HG02885 (cell line): ENCODE measurements at regions not wholly inside any gene's neighbourhood (a gene's known extent, or its start where the extent isn't known, plus 50 kb on each side); places are given as distances from the start of the nearest gene placed in this dataset.

Experiments used
- ATAC-seq: cut with Tn5 transposase; IDR thresholded peaks from one replicate; pipeline ENCODE4 v1.9.1; 2021; ENCODE audit warnings: mild to moderate bottlenecking; ENCODE audit not compliant: unreplicated experiment, poor library complexity

DNA sequence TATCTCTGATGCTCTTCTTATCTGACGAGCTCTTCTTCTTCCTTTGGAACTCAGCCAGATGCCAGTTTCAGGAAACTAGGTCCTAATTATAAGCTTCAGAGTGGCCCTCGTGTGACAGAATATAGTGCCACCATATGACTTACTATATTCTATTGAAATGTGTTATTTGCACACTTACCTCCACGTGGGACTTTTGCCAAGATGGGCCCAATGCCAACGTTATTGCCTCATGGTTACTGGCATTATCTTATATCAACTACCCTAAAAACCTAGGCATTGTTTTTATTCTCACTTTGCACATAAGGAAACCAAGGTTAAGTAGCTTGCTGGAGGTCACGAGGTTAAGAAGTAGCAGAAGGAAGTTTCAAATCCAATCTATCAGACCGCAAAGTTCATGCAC is 71.3 kb upstream of the SLCO3A1 start:
- ATAC-seq: no peak

DNA sequence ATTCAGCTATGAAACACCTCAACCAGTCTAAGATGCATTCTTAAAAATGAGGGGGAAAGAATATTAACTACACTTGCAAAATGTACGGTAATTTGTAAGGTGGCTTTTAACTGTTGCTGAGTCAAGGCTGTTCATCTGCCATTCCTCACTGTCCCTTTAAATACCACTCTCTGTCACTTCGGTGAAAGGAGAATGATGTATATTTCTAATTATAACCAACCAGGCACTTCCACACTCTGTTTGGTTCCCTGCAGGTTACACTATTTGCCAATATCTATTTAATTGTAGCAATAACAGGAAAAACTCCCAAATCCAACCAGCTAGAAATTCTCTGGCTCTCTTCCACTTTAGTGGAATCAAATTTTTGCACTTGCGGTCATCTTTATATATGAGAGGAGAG is 70.5 kb upstream of the SLCO3A1 start:
- ATAC-seq: no peak

DNA sequence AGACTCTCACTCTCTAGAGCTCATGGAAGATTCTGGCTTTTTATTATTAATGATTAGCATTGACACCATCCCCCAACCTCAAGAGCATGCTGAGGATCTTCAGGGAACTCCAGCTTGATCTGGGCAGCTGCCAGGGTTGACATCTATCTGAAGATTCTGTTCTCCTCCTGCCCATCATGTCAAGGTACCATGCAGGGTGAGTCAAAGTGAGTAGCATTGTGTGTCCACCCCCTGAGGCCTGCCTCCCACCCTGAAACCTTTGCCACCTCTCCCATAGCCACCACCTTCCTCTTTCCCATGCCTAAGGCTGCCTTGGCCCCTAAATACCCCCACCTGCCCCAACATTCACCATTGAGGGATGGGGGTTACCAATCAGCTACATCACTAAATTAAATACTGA is 70.1 kb upstream of the SLCO3A1 start:
- no peak for ATAC-seq

DNA sequence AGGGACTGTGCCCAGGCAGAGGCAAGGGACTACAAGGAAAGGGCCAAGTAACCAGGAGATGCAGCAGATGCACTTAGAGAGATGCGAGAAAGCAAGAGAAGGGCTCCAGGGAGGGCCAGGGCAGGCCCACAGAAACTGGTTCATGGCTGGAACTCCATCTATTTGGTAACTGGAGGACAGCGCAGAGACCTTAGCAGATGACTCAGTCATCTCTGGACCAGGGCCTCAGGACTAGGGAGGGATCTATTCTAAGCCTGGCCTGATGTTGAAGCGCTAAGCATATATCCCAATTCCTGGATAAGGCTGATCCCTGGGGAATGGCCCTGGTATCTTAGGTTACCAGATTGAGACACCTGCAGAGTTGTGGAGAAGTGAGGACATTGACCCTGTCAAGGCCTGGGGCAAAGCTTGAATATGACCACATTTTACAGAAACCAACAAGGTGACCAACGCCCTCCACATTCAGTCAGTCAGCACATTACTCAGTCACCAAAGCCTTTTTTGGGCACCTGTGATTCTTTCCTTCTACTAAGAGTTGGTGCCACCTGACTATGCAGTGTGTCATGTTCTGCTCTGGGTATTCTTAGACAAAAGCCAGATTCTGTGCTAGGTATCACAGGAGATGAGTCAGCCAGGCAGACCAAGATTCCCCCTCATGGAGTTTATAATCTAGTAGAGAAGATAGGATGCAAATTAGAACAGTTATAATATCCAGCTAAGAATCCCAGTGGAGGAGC is 68.4 kb upstream of the SLCO3A1 start:
- ATAC-seq: no peak

DNA sequence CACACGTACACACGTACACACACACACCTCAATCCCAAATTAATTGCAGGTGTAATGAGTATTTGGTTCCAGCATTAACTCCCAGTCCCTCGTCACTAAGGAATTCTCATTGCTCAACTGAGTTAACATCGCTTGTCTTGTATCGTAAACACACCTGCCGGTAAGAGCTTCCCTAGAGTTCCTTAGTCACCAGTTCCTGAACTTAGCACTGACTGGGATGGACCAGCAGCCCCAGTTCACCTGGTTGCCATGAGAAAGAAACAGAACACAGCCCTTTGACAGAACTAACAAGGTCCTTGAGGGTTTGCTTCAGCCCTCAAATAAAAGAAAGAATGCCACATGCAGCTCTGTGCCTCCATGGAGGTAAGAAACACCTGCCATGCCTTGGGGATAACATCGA is 66.3 kb upstream of the SLCO3A1 start:
- ATAC-seq: no peak

DNA sequence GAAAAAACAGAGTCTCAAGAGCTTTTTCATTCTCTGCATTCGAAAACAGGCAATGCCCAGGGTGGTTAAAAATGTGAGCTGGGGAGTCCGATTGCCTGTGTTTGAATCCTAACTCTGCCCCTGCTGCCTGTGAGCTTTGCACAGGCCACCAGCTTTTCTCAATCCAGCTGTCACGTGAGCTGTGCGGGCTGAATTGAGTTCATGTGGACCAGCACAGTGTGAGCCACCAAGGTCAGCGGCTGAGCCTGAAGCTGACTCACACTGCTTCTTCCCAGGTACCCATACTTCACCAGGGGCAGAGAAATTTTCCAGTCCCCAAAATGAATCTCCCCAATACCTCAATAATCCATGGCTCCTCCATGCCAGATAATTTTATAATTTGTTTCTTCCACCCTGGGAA is 64.4 kb upstream of the SLCO3A1 start:
- ATAC-seq: no peak

DNA sequence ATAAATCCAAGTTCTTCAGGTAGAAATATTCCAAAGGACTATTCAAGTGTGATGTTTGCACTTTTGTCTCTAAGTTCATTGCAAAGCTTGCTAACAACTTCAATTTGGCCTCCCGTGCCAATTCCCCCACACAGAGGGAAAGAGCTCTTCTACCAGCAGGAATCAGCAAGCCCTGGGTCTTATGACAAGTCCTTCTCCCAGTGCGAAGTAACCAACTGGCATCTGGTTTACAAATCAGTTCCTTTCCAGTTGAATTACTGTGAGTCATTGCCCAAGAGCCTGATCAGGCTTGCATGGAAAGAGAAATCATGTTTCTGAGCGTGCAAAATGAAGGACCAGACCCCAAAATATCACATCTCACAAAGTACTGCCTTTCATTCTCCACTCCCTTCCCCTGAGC is 62.7 kb upstream of the SLCO3A1 start:
- no peak for ATAC-seq

DNA sequence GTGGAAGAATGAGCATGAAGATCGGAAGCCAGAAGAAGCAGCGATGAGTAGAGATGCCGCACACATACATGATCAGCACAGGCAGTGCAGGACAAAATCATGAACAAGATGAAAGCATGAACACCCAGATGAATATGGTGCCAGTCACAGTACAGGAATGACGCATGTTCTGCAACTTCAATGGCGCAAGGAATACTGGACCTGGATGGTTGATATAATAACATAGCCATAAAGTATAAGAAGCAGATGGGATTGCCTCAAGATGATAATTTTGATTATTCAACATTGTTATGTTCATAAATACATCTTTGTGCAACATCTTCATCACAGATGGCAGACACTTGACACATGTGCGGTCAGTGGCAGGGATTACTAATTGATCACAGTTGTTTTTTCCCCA is 59.7 kb upstream of the SLCO3A1 start:
- ATAC-seq: no peak

DNA sequence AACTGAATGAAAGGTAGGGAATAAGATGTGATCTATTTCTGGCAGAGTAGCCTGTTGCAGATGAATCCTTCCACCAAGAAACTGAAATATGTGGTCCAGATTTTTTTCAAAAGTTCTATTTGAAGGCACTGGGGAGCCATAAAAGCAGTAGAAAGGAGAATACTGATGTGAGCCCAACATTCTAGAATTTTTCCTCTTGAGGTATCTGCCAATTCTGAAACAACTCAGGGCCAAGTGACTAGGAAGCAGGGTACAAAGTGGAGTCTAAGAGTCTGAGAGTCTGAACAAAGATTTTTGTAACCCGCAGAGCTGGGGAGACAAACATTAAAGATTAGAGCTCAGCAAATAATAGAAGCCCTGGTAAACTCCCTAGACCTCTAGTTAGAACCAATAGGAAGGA is 58.3 kb upstream of the SLCO3A1 start:
- no peak for ATAC-seq

DNA sequence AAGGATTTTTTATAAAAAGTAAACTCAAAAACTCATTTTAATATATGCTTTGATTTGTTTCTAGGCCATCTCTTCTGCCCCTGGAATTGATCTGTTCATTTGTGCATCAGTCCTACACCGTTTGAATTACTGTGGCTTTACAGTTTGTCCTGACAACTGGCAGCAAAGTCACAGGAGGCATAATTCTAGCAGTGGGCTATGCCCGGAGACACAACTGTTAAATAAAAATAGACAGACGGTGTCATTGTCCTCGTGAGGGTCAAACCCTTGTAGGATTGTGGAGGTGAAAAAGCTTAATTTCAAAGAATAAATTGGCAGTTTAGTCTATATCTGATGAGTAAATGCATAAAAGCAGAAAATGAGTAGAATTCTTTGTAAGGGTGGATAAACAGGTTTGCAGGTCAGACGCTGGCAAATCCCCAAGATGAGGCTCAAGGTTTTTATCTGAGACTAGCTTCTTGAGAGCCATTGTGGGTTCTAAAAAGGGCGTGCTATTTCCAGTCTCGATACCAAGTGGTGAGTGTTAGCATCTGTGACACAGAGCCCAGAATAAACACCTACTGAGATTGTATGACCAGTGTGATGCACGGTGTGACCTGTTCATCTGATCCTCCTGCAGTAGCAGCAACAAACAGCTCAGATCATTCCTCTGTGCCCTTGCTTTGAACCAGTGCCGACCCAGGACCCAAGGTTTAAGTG is 51.5 kb upstream of the SLCO3A1 start:
- no peak for ATAC-seq

DNA sequence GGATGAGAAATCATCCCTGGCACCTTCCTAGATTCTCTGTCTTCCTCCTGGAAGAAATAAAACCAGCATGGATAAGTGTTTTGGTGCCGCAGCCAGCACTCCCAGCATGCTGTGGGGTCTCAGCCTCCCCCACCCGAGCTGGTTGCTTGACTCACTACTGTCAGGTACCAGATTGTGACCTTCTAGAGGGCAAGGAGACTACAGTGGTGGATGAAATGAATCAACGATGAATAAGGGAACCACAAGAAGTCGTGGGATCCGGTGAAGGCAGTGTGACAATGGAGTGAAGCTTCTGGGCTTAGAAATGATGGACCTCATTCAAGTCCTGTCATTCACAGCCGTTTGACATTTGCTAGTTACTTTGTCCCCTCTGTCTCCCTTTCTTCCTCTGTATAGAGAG is 50.2 kb upstream of the SLCO3A1 start:
- ATAC-seq: no peak
